HK-2 (cell line): ENCODE measurements at regions not wholly inside any gene's neighbourhood (a gene's known extent, or its start where the extent isn't known, plus 50 kb on each side); places are given as distances from the start of the nearest gene placed in this dataset.
"Not testable (repeated sequence)": the region's sequence is repeated elsewhere in the genome, so short reads cannot be mapped to it uniquely, and the experiment has no call there.

ENCODE experiments used
- DNase-seq: peaks from one replicate; pipeline ENCODE4 v3.0.0-alpha.2; 2018; ENCODE audit not compliant: unreplicated experiment

- DNase-seq: no peak
Observed at GRCh38 chr17:13785981-13786598, 184.4 kb upstream of the HS3ST3A1 start.

- DNase-seq: no peak
Observed at GRCh38 chr17:13787636-13788035, 185.9 kb upstream of the HS3ST3A1 start.

GRCh38 chr17:13788385-13788784, 186.7 kb upstream of the HS3ST3A1 start:
- DNase-seq: no peak

GRCh38 chr17:13792314-13792713, 190.6 kb upstream of the HS3ST3A1 start:
- DNase-seq: no peak

GRCh38 chr17:13793951-13794350, 192.2 kb upstream of the HS3ST3A1 start:
- DNase-seq: no peak

GRCh38 chr17:13797863-13798262, 196.1 kb upstream of the HS3ST3A1 start:
- DNase-seq: no peak

- no peak for DNase-seq
Observed at GRCh38 chr17:13806092-13806491, 204.4 kb upstream of the HS3ST3A1 start.

GRCh38 chr17:13807103-13807502, 205.4 kb upstream of the HS3ST3A1 start:
- DNase-seq: no peak

GRCh38 chr17:13812350-13812749, 210.6 kb upstream of the HS3ST3A1 start:
- no peak for DNase-seq

- no peak for DNase-seq
Observed at GRCh38 chr17:13813347-13814240, 211.9 kb upstream of the HS3ST3A1 start.

- no peak for DNase-seq
Observed at GRCh38 chr17:13822700-13823099, 221.0 kb upstream of the HS3ST3A1 start.

GRCh38 chr17:13825526-13826040, 223.9 kb upstream of the HS3ST3A1 start:
- DNase-seq: no peak

GRCh38 chr17:13827118-13827517, 225.4 kb upstream of the HS3ST3A1 start:
- no peak for DNase-seq

GRCh38 chr17:13833921-13834320, 232.2 kb upstream of the HS3ST3A1 start:
- DNase-seq: no peak

GRCh38 chr17:13835151-13835550, 233.4 kb upstream of the HS3ST3A1 start:
- DNase-seq: no peak

GRCh38 chr17:13837417-13837816, 231.9 kb upstream of the COX10 start:
- no peak for DNase-seq

GRCh38 chr17:13840254-13840653, 229.1 kb upstream of the COX10 start:
- no peak for DNase-seq

- no peak for DNase-seq
Observed at GRCh38 chr17:13843862-13844635, 225.3 kb upstream of the COX10 start.

GRCh38 chr17:13851889-13852288, 217.4 kb upstream of the COX10 start:
- DNase-seq: no peak

GRCh38 chr17:13855730-13856129, 213.6 kb upstream of the COX10 start:
- DNase-seq: not testable (repeated sequence)

GRCh38 chr17:13862346-13862745, 207.0 kb upstream of the COX10 start:
- no peak for DNase-seq

GRCh38 chr17:13863436-13863835, 205.9 kb upstream of the COX10 start:
- DNase-seq: no peak
